ENCODE measurements at regions not wholly inside any gene's neighbourhood (a gene's known extent, or its start where the extent isn't known, plus 50 kb on each side); places are given as distances from the start of the nearest gene placed in this dataset.
"Not testable (repeated sequence)": the region's sequence is repeated elsewhere in the genome, so short reads cannot be mapped to it uniquely, and the experiment has no call there.

DNA sequence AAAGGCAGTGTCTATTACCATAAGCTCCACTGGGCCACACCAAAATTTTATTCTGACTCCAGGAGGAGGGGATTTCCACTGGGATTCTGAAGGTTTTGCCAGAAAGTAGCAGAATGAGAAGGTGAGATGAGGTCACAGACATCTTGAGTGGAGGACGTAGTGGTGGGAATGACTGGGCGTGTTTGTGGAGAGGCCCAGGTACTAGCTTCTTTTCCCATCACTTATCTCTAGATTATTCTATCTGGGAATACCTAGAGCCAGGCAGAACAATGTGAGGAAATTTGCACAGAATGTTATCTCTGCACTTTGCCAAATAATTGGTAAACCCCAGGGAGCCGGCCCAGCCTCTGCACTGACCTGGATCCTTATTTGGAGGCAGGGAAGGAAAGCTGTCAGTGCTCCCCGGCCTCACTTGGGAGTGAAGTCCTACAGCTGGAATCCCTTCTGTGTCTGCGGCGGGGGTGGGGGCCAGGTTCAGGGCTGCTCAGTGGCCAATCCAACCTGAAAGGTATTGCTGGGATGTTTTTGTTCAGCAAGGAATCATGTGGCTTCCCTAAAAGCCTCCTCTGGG is 129.4 kb downstream of the C12orf75 start:
- DNase-seq: no peak

DNA sequence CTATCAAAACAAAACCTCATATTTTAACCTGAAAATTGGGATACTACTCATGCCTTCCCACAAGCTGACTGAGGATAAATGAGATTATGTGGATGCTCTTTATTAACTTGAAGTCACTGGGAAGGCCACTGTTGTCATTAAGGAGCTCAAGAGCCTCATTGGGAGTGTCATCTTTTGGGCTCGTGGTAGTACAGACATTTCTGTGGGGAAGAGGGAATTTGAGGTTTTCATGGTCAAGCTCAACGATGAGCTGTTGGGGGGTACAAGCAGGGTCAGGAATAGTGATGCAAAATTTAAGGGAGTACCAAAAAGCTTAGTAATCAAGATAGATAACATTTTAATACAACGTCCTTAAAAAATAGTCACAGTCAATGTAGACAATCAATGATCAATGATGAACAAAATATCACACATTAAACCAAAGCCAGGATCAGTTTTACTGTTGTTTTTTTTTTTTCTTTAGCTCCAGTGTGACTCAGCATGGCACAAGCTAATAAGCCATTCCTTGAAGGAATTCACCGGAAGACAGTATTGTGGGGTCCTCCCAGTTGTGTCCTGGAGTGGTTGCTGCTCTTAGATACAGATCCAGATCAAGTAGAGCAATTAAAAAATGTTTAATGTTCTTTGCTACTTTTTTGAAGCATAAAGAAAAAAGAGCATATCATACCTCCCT is 130.9 kb downstream of the C12orf75 start:
- DNase-seq: no peak

DNA sequence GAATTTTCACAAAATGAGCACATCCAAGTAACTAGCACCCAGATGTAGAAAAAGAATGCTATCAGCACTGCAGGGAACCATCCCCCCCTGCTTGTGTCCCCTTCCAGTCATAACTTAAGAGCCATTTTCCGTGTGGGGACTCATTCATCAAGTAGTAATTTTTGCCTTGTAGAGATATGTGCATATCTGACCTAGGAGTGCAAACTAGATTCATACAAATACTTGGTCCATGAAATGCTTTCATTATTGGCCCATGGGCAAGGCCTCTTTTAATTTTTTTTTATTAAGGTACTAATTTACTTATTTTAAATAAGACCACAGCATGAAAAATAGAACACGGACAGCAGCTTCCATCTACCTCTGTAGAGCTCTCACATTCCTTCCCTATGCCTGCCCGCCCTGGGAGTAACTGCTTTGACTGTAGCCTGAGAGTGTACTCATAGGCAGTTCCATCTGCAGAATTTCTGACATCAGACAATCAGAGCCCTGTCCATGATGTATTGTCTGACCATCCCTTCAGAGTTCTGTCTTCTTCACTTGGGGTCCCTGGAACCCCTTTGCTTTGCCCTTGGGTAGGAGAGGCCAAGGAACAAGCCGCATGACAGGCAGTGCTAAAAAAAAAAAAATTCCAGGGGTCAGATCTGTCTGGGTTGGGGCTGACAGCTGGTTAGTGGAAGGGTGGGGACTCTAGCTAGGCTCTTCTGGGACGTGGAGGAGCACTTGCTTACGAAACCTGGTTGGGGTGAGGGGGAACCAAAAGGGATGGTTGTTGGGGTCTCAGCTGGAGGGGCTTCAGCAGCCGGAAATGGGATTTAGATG is 131.7 kb downstream of the C12orf75 start:
- no peak for DNase-seq

DNA sequence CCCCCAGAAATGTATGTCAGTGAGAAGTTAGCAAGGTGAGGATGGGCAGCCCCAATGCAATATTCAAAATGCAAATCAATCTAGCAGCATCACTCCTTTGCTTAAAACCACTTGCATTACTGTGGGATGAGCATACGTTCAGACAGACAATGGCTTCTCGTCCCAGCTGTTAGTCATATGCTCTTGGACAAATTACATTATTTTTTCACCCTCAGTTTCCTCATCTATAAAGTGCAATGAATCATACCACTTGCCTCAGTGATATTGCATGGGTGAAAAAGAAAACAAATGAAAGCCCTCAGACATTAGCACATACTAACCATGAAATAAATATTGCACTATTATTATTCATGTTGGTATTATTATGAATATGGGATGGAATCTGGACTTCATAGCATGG is 132.3 kb downstream of the C12orf75 start:
- DNase-seq: no peak

DNA sequence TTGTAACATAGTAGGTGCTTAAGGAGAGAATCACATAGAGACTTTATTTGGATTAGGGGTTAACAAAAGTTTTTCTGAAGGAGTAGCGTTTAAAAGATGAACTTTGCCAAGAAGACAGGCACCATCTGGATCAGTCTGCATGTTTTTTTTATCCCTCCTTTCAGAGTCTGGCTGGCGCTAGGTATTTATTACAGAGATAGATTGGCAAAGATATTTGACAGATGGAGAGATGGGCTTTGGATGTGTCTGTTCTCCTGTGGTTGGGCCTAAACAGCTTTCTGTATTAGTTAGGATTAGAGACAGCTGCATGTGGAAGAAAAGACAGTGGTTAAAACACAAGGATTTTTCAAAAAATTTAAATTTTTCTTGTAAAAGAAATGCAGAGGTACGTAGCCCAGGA is 133.9 kb downstream of the C12orf75 start:
- no peak for DNase-seq

DNA sequence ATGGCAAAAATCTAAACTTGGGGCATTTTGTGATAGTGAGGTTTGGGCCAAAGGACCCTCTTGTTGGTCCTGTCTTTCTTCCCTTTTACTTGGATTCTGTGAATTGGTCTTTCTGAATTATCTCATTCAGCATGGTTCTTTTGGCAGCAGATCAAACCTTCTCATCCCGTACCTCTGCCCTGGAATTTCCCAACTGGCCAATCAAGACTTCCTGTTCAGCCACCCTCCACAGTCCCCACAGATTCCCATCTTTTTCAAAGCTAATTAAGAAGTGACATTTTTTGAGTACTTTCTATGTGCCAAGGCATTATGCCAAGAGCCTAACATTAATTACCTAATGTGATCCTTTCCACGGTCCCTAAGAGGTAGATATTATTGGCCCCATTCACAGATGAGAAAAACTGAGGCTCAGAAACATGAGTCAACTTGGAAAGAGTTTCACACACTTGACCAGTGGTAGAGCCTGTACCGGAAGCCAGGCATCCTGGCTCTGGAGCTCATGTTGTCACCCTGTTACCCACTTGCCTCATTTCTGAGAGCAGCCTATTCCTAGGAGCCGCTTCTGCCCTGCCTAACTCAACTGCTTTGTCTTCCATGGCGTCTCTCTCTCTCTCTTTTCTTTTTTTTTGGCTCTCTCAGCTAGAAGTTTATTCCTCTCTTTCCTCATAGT is 135.9 kb downstream of the C12orf75 start:
- DNase-seq: no peak

DNA sequence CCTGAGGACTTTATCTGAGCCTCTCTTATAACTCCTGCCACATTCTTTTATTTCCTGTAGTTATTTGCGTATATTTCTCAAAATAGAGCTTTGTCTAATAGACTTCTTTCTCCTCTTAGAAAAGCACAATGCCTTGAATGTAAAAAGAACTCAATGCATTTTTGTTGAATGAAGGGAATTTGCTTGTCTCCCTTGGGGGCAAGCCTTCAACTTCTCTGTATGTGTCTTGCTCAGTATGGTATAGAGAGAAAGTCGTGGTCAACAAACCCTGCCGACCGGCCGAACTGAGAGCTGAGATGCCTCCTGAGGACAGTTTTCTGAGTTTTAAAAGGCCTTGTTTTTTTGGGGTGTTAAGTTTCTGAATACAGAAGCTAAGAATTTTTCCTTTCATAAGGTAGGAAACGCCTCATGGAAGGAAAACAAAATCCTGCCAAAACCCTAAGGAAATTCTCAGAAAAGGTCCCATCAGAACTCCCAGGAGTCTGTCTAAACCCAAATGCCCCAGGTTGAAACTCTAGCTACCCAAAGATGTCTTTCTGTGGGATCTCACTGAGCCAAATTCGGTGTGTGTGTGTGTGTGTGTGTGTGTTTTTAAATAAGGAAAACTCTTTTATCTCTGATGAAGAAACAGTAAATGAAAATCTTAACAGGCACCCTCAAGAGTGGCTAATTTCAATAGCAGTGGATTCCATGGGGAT is 136.6 kb downstream of the C12orf75 start:
- no peak for DNase-seq

DNA sequence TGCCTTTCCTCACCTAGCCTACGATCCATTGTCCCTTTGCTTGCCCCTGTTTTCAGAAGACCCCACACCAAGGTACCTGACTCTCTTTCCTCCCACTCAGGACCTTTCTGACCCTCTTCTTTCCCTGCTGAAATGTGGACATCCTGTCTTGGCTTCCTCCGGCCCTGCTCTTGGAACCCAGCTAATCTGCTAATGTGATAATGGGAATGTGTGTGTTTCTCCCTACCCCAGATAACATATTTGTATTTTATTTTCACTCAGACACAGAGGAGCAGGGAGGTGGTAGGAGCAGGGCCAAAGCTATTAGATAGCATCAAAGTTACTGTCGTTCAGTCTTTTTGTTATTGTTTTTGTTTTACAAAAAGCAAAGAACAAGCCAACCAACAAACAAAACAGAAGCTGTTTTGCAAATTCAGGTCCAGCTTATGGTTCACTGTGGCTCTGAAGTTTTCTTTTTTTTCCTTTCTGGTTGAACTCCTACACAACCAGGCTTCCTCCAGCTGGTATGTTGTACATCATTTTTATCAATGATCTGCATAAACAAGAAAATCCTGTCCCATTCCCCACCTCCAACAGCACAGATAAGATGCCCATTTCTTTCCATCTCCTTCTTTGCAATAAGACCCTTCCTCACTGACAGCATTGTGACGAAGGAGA is 137.3 kb downstream of the C12orf75 start:
- DNase-seq: no peak

DNA sequence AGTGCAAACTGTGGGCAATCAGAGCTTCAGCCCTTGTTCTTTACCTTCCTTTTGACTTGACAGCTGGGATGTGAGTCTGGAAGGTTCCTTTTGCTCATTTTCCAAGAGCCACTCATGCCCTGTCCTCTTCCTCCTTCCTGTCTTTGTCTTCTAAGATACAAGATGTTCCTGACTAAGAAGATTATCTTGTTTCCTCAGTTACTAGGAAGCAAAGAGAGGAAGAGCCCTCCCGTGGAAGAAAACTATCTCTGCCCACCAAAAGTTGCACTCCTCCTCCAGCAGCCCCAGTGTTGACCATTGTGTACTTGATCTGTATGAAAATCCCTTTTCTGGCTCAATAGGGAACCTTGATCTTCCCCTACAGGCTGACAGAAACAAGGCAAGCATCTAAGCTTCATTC is 138.0 kb downstream of the C12orf75 start:
- DNase-seq: no peak

DNA sequence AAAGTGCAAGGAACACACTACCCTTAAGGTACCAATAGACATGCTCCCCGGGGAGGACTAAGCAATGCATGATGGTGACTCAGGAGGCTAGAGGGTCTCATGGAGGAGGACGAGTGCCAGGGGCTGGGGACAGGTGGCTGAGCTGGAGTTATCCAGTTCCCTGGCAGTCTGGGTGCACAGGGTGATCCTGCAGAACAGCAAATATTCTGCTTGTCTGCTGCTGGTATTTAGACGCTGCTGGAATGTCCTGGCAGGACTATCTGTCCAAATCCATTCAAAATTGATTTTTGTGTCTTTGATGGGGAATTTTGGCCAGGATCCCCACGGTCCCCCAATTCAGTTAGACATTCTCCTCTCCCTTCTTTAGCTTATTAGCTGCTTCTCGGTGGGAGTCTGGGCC is 138.7 kb downstream of the C12orf75 start:
- DNase-seq: no peak

DNA sequence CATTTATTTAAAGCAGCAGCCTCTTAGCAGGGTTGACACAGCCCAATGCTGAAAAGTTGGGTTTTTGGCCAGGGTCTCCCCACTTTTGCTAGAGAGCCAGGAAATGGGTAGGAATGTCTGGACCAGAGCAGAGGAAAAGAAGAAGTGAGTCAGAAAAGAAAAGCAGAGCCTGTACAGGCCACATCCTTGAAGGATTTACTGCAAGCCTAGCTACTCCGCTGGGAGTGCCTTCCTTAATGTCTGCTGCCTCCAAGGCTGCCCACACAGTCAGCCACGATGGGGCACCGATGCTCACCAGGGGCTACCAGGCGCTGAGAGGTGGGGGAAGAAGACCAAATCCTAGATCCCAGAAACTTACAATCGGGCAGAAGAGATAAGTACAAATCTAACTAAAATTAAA is 139.2 kb downstream of the C12orf75 start:
- DNase-seq: no peak

DNA sequence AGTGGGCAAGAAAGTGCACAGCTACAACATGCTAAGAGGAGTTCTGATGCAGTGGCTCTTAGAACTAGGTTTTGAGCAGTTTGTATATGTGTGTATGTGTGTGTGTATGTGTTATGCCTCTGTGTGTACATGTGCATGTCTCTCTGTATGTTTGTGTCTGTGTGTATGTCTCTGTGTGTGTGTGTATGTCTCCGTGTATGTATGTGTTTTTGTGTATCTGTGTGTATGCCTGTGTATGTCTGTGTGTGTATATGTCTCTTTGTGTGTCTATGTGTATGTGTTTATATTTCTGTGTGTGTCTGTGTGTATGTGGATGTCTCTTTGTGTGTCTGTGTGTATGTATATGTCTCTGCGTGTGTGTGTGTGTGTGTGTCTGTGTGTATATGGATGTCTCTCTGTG is 139.6 kb downstream of the C12orf75 start:
- no peak for DNase-seq

DNA sequence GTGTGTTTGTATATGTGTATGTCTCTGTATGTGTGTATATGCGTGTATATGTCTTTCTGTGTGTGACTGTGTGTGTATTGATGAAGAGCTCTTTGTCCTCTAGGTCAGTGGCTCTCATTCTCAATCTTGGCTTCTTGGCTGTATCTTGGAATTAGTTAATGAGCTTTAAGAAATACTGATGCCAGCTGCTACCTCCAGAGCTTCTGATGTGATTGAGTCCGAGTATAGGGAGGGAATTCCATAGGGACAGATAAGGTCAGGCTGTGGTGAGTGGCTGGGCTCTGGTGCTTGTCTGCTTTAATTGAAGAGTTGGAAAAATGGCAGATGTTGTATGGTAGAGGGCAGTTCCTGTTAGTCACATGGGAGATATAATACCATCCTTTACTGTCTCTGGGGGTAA is 140.1 kb downstream of the C12orf75 start:
- no peak for DNase-seq

DNA sequence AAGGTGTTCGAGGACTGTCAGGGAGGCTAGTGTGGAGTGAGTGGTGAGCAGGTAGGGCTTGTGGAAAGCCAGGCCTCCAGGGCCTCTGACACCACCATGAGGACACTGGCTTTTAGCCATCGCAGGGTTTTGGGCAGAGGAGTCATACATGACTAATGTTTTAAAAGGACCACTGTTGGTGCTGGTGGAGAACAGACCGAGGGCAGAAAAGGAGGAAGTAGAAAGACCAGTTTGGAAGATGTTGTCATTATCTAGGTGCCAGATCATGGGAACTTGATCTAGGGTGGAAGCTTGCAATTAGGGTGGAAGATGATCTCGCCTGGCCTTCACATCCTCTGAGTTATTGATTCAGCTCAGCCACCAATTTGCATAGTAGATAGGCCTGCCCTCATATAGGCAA is 144.2 kb downstream of the C12orf75 start:
- no peak for DNase-seq

DNA sequence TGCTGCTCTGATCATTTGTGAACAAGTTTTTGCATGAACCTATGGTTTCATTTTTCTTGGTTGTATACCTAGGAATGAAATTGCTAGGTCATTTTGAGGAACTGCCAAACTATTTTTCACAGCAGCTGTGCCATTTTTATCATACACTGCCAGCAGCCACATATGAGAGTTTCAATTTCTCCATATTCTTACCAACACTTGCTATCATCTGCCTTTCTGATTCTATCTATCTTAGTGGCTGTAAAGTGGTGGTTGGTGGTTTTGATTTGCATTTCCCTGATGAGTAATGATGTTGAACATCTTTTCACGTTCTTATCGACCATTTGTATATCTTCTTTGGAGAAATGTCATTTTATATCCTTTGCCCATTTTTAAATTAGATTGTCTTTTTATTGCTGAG is 146.1 kb downstream of the C12orf75 start:
- DNase-seq: peak; percentile 60

DNA sequence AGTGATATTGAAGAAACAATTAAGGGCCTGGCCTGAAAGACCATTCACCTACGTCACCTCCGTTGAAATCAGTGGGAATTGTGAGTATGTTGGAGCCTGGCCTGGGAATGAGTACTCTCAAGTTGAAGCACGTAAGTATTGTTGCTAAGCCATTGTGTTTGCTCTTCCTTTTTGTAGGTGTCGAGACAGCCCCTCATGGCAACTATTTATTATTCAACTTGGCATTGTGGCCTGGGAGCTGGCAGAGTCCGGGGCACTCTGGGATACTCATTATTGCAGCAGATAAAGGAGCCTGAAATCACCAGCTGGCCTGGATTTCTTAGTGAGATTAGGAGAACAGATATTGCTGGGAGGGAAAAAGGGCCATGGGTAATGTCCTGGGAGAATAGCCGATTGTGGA is 147.4 kb downstream of the C12orf75 start:
- DNase-seq: no peak

DNA sequence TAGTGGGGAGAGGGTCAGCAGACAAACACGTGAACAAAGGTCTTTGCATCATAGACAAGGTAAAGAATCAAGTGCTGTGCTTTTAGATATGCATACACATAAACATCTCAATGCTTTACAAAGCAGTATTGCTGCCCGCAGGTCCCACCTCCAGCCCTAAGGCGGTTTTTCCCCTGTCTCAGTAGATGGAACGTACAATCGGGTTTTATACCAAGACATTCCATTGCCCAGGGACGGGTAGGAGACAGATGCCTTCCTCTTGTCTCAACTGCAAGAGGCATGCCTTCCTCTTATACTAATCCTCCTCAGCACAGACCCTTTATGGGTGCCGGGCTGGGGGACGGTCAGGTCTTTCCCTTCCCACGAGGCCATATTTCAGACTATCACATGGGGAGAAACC is 148.3 kb downstream of the C12orf75 start:
- DNase-seq: not testable (repeated sequence)

DNA sequence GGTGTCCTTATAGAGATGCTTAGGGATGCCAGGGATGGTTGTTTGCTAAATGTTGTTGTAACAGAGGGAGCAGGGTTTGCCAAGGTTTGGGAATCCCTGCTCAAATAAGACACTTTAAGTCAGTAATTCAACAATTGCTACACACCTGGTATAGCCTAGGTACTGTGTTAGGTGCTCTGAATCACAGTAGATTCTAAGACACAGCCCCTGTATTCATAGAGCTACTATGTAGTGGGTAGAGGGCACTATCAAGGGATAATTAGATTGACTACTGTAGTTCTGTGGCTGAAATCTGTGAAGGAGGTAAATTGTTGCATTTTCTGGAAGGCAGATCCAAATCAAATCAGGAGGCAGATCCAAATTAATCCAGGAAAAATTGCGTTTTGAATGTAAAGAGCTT is 149.2 kb downstream of the C12orf75 start:
- no peak for DNase-seq

DNA sequence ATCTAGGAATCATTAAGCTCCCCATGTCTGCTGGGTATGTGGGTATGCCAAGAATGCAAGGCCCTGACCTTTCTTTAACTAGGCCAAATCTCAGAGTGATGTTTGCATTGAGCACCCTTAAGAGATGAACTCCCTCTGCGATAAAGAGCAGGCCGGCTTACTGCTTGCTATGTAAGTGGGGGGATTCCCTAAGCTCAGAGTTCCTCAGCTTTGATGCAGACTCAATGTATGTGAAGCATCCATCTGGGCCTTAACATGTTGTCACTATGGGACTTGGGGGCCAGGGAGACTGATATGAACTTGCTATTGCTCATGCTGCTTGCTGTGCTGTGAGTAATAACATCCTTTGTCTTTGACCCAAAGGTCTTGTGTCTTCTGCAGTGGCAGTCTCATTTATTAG is 149.7 kb downstream of the C12orf75 start:
- no peak for DNase-seq

DNA sequence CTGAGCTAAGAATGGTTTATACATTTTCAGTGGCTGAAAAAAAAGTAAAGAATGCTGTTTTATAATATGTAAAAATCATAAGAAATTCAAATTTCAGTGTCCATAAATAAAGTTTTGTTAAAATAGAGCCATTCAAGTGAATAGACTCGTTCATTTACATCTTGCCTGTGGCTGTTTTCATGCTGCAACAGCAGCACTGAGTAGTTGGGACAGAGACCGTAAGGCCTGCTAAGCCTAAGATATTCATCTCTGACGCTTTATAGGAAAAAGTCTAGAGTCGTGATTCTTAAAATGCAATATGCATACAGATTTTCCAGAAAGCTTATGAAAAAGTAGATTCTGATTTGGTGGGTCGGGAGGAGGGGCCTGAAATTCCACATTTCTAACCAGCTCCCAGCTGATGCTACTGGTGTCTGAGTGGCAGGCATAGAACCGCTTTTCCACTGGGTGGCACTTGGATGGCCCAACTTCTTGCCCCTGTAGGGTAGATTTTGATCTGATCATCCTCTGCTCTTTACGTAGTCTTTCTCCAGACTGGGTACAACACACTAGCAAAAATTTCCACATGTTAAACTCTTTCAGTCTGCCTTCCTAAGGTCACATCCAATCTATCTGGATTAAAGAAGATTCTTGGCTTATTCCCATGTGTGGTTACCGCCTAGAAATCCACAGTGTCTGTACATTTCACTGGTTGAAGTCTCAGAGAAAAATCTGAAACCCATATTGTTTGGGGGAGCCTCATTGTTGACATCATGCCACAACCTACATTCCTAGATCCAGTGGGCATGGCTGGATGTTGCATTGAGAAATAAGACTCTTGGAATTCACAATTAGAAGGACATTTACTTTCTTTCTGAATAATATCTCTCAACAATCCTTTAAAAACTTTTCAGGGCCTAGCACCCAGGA is 151.2 kb downstream of the C12orf75 start:
- DNase-seq: no peak

DNA sequence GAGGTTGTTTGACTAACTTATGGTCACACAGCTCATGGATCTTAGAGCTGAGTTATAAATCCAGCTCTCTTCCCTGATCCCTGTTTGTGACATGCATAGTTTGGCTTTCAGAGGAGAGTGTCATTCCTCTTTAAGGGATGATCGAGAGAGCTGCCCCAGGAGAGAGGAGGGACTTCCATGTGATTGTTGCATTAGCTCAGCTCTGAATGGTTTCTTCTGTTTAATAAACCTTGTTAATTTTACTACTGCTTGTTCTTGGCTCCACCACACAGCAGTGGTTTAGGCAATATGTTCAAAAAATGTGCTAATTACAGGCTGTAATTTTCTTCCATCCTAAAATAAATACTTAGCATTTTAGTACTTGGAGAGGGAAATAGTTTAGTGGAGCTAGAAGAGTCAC is 152.5 kb downstream of the C12orf75 start:
- no peak for DNase-seq

DNA sequence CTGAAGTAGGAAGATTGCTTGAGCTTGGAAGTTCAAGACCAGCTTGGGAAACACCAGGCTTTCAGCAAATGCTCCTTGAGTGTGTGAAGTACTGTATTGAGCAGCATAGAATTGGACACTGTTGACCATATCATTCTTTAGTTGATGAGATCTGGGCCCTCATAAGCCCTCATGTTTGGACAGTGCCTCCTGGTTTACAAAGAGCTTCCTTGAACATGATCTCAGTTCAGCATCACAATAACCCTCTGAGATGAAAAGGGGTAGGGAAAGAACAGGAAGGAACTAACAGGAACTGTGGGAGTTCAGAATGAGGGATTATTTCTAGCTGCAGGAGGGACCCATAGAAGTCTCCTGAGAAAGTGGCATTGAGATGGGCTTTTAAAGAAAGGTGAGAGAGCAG is 153.2 kb downstream of the C12orf75 start:
- no peak for DNase-seq
